ENCODE measurements at regions not wholly inside any gene's neighbourhood (a gene's known extent, or its start where the extent isn't known, plus 50 kb on each side); places are given as distances from the start of the nearest gene placed in this dataset.

- Mint-ChIP-seq H3K4me3 (no peak overlapping the region), H3K36me3 (no peaks in the 10 kb centered on the region), H3K9me3 (peaks cover 6% of the 10 kb centered on the region), H3K27ac (no peak overlapping the region), H3K4me1 (peaks cover 12% of the 10 kb centered on the region), H3K27me3 (ENCODE audit: low read depth) (no peaks in the 10 kb centered on the region)
- TF ChIP-seq, protein P1, sequence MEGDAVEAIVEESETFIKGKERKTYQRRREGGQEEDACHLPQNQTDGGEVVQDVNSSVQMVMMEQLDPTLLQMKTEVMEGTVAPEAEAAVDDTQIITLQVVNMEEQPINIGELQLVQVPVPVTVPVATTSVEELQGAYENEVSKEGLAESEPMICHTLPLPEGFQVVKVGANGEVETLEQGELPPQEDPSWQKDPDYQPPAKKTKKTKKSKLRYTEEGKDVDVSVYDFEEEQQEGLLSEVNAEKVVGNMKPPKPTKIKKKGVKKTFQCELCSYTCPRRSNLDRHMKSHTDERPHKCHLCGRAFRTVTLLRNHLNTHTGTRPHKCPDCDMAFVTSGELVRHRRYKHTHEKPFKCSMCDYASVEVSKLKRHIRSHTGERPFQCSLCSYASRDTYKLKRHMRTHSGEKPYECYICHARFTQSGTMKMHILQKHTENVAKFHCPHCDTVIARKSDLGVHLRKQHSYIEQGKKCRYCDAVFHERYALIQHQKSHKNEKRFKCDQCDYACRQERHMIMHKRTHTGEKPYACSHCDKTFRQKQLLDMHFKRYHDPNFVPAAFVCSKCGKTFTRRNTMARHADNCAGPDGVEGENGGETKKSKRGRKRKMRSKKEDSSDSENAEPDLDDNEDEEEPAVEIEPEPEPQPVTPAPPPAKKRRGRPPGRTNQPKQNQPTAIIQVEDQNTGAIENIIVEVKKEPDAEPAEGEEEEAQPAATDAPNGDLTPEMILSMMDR (IDR thresholded peaks at IDR 0.05; ENCODE audit: unreplicated experiment): no peak
- DNase-seq (ENCODE audit: low spot score in 2 of 2, unreplicated experiment in 2 of 2): no peak
Measured at GRCh38 chr5:110923971-110924370, 147.5 kb upstream of the TSLP start.

- H3K4me1 Mint-ChIP-seq: peaks cover 1% of the 10 kb centered on the region
- TF ChIP-seq, protein P1 (IDR thresholded peaks at IDR 0.05; ENCODE audit: unreplicated experiment): no peak
Measured at GRCh38 chr5:110925398-110925797, 146.1 kb upstream of the TSLP start.

DNA sequence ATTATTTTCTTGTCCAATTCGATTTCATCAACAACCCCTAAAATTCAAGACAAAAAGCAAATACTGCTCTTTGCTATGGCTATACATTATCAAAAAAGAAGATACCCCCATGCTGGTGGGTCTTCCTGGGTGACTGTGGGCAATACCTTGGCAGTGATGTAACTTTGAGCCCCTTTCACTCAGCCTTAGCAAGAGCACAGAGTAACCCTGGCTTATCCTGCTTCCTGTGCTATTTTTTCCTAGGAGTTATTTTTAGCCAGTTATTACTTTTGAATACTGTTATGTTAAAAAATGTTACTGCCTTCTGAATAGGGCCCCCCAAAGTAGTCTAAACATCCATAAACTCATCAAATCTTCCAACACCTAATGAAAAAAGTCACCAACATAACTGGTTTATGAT lies 145.6 kb upstream of the TSLP start:
- Mint-ChIP-seq H3K36me3 (no peaks in the 10 kb centered on the region), H3K27me3 (ENCODE audit: low read depth) (no peaks in the 10 kb centered on the region), H3K27ac (no peak overlapping the region), H3K9me3 (peaks cover 10% of the 10 kb centered on the region), H3K4me3 (no peak overlapping the region), H3K4me1 (no peaks in the 10 kb centered on the region)
- TF ChIP-seq, protein P1 (IDR thresholded peaks at IDR 0.05; ENCODE audit: unreplicated experiment): no peak
- DNase-seq (ENCODE audit: low spot score in 2 of 2, unreplicated experiment in 2 of 2): no peak

More at GRCh38 chr5:110925398-110925797, 146.1 kb upstream of the TSLP start:
- no peak overlapping the region for H3K27ac Mint-ChIP-seq
- no peaks in the 10 kb centered on the region for H3K27me3 Mint-ChIP-seq (ENCODE audit: low read depth)
- DNase-seq (ENCODE audit: low spot score in 2 of 2, unreplicated experiment in 2 of 2): no peak
- H3K4me3 Mint-ChIP-seq: no peak overlapping the region
- no peaks in the 10 kb centered on the region for H3K36me3 Mint-ChIP-seq
- peaks cover 6% of the 10 kb centered on the region for H3K9me3 Mint-ChIP-seq

DNA sequence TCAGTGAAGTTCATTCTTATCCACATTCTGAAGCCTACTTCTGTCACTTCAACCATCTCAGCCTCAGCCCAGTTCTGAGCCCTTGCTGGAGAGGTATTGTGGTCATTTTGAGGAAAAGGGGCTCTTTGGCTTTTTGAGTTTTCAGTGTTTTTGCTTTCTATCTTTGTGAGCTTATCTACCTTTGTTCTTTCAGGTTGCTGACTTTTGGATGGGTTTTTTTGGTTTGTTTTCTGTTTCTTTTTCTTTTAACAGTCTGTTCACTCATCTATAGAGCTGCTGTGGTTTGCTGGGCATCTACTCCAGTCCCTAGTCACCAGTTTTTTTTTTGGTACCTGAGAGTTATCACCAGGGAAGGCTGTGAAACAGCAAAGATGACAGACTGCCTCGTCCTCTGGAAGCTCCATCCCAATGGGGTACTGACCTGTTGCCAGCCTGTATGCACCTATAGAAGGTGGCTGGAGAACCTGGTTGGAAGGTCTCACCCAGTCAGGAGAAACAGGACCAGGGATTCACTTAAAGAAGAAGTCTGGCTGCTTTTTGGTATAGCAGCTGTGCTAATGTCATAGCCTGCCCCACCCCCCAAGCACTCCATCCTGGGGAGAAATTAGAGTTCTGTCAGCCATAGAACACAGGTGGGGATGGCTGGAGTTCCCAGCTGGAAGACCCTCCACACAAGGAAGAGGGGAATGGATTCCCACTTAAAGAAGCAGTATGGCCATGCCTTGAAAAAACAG lies 138.6 kb upstream of the TSLP start:
- H3K4me3 Mint-ChIP-seq: no peak overlapping the region
- TF ChIP-seq, protein P1 (IDR thresholded peaks at IDR 0.05; ENCODE audit: unreplicated experiment): no peak
- no peaks in the 10 kb centered on the region for H3K4me1 Mint-ChIP-seq
- H3K36me3 Mint-ChIP-seq: no peaks in the 10 kb centered on the region
- no peak for DNase-seq (ENCODE audit: low spot score in 2 of 2, unreplicated experiment in 2 of 2)
- H3K9me3 Mint-ChIP-seq: peaks cover 28% of the 10 kb centered on the region
- no peaks in the 10 kb centered on the region for H3K27me3 Mint-ChIP-seq (ENCODE audit: low read depth)
- no peak overlapping the region for H3K27ac Mint-ChIP-seq

DNA sequence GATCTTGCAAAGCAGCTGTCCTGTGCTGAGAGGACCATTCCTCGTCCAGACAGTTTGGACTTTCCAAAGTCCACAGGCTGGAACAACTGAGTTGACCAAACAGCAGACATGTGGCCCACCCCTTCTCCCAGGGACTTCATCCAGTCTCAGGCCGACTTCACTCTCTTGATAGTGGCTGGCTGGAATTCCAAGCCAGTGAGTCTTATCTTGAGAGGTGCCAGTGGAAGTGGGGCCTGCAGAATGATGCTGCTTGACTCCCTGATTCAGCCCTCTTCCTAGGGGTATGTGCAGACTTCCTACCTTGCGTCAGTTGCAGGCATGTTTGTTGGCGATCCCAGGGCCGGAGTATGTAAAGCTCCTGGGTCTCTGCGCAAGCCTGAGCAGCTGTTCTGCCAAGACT lies 131.4 kb upstream of the TSLP start:
- TF ChIP-seq, protein P1 (IDR thresholded peaks at IDR 0.05; ENCODE audit: unreplicated experiment): no peak
- no peak for DNase-seq (ENCODE audit: low spot score in 2 of 2, unreplicated experiment in 2 of 2)
- Mint-ChIP-seq H3K9me3 (peaks cover 4% of the 10 kb centered on the region), H3K4me3 (no peak overlapping the region), H3K36me3 (no peaks in the 10 kb centered on the region), H3K27me3 (ENCODE audit: low read depth) (peaks cover 3% of the 10 kb centered on the region), H3K27ac (no peak overlapping the region), H3K4me1 (no peaks in the 10 kb centered on the region)

Data from mesothelial cell of epicardium (in vitro differentiated cells).